H4 (cell line): ENCODE measurements at regions not wholly inside any gene's neighbourhood (a gene's known extent, or its start where the extent isn't known, plus 50 kb on each side); places are given as distances from the start of the nearest gene placed in this dataset.
"Not testable (repeated sequence)": the region's sequence is repeated elsewhere in the genome, so short reads cannot be mapped to it uniquely, and the experiment has no call there.

Experiments
- DNase-seq: peaks from one replicate; pipeline ENCODE4 v3.0.0-alpha.2; 2015; ENCODE audit warnings: low spot score

DNA sequence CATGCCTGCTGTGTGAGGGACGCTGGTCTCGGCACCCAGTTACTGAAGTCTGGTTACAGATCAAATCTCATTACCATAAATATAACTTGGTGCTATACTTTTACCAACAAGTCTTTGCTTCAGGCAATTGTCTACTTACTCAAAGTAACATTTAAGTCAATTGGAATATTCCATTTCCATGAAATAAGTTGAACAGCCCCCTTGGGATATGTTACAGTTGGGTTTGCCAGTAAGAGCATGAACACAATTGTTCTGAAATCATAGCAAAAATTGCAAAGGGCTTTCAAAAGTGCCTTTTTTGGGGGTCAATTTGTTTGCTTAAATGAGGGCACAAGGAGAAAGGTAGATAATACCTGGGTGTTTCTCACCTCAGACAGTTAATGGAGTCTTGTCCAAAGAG, 170.9 kb upstream of the EXOC2 start:
- DNase-seq, result no peak

DNA sequence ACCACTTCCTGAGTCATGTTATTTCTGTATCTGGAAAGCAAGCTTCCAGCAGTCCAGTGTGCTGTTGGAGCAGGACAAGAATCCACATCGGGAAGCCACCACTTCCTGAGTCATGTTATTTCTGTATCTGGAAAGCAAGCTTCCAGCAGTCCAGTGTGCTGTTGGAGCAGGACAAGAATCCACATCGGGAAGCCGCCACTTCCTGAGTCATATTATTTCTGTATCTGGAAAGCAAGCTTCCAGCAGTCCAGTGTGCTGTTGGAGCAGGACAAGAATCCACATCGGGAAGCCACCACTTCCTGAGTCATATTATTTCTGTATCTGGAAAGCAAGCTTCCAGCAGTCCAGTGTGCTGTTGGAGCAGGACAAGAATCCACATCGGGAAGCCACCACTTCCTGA, 170.2 kb upstream of the EXOC2 start:
- DNase-seq, result not testable (repeated sequence)

DNA sequence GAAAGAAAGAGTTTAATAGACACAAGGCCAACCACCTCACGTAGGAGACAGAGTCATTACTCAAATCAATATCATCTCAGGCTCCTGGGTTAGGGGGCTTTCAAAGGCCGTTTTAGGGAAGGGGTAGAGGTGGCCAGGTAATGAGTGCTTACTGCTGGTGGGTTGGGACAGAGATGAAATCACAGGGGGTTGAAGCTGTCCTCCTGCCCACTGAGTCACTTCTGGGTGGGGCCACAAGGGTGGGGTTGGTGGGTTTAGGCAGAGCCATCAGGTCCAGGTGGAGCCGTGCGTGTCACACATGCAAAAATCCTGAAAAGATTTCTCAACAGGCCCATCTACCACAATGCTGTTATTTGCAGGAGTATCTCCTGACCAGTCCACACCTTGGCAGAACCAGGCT, 167.0 kb upstream of the EXOC2 start:
- no peak for DNase-seq

DNA sequence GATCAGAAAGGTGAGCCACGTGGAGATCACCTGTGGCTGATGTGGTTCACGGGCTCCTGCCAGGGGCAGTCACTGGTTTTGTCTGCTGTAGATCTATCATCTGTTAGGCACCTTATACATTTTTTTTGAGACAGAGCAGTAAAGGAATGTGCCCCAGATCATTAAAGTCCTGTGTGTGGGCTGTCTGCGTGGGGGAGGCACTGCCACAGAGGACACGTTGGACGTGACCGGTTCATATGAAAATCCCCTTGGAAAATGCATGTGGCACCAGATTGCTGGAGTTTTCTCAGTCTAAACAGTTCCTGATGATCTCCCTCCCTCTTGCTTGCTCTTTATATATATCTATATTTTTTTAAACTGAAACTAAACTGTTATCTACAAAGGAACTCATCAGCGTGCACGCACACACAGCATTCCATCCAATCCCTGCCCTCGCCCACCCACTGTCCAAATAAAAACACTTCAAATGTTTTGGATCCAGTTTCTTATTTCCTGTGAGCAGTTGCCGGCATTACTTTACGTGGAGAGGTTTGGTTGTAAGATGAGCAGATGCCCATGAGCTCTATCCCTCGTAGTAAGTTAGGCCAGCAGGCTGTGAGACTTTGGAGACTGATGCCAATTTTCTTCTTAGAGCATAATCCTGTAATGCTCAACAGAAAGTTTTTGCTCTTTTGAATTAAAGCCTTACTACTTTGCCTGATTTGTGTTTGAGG, 161.6 kb upstream of the EXOC2 start:
- peak; percentile 35 for DNase-seq

DNA sequence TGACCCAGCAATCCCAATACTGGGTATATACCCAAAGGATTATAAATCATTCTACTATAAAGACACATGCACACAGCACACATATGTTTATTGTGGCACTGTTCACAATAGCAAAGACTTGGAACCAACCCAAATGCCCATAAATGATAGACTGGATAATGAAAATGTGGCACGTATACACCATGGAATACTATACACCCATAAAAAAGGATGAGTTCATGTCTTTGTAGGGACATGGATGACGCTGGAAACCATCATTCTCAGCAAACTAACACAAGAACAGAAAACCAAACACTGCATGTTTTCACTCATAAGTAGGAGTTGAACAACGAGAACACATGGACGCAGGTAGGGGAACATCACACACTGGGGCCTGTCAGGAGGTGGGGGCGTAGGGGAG, 159.3 kb upstream of the EXOC2 start:
- not testable (repeated sequence) for DNase-seq

DNA sequence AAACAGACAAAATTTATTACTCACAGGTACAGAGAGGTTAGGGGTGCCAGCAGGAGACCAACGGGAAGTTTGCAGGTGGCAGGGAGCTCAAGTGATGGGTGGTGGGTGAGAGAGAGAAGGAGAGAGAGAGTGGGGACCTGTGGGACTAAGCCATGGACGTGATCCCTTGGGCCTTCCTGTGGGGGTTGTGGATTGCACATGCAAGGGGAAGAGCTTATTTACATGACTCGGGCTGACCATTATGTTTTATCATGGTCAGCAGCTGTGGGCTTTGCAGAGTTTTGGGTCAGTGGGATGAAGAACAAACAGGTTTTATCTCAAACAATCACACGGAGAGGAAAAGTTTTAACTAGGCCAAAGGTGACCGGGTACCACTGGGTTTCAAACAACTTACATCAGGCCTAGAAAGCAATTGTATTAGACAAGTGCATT, 156.2 kb upstream of the EXOC2 start:
- DNase-seq, result no peak

DNA sequence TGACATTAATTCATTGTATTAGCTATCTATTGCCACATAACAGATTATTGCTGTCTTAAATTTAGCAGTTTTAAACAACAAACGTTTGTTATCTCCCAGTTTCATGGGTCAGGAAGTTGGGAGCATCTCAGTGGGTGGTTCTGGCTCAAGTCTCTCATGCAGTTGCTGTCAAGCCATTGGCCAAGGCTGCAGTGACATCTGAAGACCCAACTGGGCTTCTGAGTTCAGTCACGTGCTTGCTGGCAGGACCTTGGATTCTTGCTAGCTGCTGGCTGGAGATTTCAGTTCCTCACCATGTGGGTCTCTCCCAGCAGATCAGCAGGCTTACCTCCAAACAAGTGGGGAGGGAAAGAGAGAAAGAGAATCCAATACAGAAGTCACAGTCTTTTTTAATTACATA, 152.6 kb upstream of the EXOC2 start:
- no peak for DNase-seq

DNA sequence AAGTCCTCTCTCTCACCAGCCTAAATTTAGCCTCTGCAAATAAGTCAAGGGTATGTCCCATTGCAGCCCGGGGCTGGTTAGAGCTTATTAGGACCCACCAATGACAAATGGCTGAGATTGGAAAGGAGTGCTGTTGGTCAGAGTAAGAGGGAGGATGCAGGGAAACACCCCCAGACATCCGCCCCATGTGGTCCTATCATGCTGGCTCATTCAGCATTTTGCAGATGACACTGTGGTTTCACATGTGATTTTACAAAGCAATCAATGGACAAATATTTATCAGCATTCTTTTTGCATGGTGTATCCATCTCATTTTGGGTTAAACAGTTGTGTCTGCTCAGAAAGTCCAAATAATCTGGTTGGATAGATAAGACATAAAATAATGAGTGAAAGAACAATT, 152.2 kb upstream of the EXOC2 start:
- no peak for DNase-seq

DNA sequence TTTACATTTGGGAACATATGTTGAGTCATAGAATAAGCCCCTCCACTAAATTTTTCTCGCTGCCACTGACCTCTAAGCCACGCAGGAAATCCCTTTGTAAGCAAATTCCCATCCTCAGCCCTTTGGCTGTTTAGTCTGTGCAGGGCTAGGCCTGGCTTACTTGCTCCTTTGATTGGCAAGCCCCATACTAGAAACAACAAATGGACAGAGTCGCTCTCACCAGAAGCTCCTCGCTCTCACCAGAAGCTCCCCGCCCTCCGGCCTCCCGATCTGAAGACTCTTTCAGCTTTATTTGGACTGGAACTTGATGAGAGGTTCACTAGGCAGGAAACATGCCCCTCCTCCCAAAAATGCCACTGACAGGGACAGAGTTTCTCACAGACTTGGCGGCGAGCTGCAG, 149.2 kb upstream of the EXOC2 start:
- no peak for DNase-seq

DNA sequence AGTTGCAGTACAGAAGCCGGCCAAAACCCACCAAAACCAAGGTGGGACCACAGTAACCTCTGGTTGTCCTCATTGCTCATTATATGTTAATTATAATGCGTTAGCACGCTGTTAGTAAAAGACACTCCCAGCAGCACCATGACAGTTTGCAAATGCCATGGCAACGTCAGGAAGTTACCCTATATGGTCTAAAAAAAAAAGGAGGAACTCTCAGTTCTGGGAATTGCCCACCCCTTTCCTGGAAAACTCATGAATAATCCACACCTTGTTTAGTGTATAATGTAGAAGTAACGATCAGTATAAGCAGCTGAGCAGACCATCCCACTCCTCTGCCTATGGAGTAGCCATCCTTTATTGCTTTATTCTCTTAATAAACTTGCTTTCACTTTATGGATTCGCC, 148.6 kb upstream of the EXOC2 start:
- no peak for DNase-seq

DNA sequence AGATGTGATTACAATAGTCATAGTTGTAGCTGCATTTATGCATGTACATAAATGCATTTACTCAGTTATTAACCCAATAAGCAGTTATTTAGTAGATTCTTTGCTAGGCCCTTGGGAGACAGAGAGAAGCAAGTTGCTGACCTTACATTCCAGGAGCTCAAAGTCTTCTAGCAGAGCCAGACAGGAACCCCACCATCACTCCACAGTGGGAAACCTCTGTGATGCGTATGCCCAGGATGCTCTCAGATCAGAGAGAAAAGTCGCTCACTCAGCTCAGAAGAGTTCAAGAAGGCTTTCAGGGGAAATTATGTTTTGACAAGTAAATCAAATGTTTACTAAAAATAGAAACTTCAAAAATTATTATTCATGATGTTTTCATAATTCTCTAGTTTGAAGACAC, 146.3 kb upstream of the EXOC2 start:
- DNase-seq, result no peak

DNA sequence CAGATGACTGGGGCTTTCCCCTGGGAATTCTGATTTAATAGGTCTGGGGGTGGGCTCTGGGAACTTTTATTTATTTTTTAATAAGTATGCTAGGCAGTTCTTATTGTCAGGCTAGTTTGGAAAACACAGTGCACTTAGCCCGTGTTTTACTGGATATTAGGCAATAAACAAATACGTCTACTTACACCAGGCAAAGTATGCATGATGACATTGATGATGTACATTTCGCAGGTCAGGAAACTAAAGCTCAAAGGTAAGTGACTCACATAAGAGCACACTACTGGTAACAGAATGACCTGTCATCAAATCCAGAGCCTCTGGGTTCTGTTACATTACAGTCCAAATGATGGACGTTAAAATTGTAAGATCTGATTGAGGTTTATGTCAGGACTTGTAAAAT, 144.4 kb upstream of the EXOC2 start:
- DNase-seq, result no peak

DNA sequence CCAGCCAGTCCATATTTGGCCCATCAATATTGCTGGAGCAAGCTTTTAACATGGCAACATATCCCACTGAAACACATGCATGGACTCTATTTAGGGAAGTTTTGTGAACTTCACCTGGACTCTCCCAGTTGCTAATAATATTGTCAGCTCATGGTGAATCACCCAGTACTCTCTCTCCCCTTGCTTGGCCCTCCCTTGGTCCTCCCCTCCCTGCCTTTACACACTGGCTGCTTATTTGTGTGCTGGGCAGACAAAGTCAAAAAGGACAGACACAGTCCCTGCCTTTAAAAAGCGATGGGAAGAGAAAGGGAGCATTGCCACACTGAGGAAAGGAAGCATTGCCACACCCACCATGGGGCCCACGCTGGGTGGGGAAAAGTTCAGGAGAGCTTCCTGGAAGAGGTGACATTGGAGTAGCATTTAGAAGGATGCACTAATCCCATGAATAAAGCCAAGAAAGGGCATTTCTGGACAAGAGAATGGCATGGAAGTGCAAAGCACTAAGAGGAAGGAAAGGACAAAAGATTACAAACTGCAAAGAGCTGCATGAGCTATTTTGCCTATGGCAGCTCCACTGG, 143.4 kb upstream of the EXOC2 start:
- DNase-seq, result no peak

DNA sequence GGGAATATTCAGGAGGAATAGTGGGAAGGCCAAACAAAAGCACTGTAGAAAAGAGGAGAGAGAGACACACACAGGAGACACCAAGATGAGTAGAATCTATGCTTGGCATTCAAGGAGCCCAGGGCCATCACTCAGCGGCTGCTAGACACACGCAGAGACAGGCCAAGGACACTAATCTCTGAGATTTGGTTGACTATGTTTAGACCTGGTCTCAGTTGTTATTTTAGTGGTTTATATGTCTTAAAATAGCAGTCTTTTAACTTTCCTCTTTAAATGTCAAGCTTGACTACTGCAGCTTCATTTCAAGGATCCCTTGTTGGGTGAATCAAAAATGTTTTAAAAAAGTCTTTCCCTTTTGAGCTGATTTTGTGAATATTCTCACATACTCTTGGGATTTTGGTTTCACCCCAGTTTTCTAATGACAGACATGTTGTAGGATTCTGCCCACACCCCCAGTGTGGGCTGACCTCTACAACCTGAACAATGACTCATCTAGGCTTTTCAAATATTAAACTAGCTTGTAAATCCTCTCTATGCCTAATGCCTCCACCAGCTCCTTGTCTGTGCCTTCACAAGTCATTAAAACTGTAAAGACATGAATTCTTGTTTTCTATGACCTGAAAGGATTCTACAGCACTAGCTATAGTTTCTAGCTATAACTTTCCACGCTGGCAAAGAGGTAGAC, 142.7 kb upstream of the EXOC2 start:
- DNase-seq, result no peak

DNA sequence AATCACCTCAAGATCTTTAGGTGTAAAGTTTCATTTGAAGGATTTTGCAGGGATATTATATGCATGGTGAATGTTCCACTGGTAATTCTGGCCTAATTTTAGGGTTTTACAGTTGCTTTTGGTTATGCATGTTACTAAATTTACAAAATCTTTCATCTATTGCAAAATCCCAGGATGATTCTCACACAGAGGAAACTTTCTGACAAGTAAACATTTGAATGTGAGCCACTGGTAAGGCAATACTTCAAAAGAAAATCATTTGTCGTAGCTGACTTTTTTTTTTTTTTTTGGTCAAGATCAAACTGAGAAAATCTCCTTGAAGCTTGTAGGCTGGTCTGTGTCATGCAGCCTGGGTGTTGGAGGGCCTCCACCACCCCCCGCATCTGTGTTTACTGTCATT, 141.9 kb upstream of the EXOC2 start:
- no peak for DNase-seq

DNA sequence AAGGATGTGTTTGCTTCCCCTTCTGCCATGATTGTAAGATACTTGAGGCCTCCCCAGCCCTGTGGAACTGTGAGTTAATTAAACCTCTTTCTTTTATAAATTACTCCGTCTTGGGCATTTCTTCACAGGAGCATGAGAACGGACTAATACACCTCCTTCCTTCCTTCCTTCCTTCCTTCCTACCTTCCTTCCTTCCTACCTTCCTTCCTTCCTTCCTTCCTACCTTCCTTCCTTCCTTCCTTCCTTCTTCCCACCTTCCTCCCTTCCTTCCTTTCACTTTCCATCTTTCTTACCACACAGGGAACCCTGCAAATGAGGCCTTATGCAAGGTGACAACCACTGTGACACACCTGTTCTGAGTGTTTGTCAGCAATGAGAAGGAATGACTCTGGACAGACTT, 141.3 kb upstream of the EXOC2 start:
- no peak for DNase-seq

DNA sequence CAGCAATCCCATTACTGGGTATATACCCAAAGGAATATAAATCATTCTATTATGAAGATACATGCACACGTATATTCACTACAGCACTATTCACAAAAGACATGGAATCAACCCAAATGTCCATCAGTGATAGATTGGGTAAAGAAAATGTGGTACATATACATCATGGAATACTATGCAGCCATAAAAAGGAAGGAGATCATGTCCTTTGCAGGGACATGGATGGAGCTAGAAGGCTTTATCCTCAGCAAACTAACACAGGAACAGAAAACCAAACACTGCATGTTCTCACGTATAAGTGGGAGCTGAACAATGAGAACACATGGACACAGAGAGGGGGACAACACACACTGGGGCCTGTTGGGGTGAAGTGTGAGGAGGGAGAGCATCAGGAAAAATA, 139.9 kb upstream of the EXOC2 start:
- not testable (repeated sequence) for DNase-seq

DNA sequence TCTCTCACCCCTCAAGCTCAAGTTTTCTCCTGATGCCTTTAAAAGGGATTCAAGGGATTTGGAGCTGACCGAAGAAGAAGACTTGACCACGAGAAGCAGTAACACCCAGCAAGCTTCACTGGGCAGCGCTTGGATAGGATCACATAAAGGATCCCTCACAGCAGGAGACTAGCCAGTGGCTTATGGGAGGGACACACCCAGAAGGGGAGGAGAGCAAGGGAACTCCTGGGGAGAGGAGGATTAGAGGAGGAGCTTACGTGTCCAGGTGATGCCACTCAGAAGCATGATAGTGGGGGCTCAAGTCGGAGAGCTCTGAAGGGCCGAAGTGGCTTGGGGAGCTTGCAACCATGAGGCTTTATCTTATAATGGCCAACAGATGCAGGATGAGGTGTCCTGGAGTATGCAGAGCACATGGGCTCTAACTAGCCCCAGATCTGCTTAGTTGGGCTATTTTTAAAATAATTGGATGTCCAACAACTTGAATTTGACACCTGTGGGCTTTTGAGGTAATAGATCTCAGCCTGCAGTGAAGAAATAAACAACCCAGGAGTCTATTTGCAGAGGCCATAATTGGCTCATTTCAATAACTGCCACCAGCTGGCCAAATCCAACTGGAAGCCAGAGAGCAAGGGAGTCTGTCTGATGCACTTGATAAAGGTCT, 137.9 kb upstream of the EXOC2 start:
- no peak for DNase-seq

DNA sequence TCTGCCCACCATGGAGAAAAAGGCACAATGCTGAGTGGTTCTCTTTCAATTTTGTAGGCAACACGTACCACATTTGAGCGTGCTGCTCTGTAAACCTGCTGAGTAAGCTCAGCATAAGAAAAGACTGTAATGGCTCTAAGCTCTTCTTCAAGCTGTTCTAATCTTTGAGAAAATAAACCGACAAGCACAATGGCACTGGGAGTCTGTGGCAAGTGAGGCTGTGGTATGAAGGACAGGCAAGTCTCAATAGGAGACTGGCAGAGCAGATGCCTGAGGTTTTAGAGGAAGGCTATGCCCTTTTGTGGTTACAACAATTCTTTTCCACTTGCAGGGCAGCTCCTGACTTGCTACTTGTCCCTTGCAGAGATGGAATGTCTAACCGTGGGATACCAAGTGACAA, 136.7 kb upstream of the EXOC2 start:
- DNase-seq, result peak; percentile 78

DNA sequence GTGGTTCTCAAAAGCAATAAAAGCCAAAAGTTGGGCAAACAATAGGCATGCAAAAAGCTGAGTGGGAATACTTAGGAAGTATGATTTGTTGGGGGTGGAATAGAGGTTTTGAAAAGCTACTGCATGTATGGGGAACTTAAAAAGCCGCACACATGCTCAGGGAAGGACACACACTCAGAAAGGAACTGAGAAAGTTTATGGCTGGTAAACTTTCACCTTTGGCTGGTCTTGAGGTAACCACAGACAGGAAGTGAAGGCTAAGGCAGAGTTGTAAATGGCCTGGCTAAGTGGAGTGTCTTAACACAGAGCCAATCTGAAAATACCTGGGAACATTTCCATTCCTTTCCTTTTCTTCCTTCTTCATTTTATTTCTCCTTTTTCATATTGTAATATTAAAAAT, 134.5 kb upstream of the EXOC2 start:
- DNase-seq, result no peak

DNA sequence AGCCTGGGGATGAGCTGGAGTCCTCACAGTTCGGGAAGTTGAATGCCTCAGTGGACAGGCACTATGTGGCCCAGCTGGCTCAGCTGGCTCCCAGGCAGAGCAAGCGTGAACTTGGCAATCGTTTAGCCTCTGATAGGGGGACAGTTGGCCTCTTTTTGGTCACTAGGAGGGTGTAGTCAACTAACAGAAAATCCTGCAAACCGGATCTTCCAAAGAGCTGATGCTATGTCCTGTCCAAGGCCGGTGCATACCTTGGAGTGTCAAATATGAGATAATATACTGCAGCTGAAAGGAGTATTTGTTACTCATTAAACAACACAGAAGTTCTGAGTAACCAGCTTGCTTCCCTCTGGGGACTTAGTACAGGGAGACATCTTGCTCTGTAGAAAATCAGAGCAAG, 126.2 kb upstream of the EXOC2 start:
- no peak for DNase-seq

DNA sequence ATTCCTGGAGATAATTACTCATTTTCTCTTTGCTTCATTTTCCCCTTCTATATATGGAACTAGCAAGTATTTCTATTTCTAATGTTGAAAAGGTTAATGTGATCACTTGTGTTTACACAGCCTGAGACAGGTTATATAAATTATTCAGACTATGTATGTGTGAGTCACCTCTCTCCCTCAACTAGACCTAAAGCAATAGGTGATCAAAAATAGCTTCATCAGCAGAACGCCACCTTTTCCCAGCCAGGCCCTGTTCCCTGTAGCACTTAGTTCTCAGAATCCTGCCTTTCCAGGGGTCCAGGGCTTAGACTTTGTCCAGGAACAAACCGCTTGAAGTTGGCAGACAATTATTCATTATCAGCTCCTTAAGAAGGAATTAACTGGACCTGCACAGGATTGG, 125.3 kb upstream of the EXOC2 start:
- DNase-seq, result no peak

DNA sequence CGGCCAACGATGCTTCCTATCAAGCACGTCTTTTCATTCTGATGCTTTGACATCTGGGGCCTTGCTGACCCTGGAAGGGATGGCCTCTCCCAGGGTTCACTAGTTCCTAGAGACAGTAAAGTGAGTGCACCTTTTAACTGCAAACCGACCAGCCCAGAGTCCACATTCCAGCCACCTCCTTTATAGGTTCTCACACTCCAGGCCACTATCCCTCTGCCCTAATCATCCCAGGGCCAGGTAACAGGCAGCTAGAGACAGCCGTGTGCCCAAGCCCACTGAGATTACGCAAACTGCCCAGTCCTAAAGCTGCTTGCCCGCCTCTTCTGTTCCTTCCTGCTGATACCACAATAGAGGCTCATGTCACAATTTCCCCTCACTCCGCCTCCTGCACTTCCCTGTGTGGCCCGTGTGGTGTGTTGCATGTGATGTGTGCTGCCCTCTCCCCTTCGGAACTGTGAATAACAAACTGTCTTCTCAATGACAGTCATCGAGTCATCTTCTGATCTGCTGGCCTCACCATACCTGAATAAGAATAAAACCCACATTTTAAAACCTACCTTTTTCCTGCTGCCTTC, 123.7 kb upstream of the EXOC2 start:
- no peak for DNase-seq
